GM12875 (cell line): ENCODE measurements at regions not wholly inside any gene's neighbourhood (a gene's known extent, or its start where the extent isn't known, plus 50 kb on each side); places are given as distances from the start of the nearest gene placed in this dataset.

Experiments used
- H3K4me3 ChIP-seq: one replicate; pipeline ENCODE4 v1.5.1; 2011; ENCODE audit warnings: low read depth, low read length, control low read depth
- CTCF ChIP-seq: IDR thresholded peaks from 2 replicates; pipeline ENCODE4 v1.5.1; 2011; ENCODE audit warnings: low read depth, mild to moderate bottlenecking, control low read depth, inconsistent platforms, low read length, moderate library complexity, borderline replicate concordance; ENCODE audit not compliant: insufficient read depth

GRCh38 chr10:91049296-91049987 is 128.6 kb upstream of the ANKRD1 start:
- no peak overlapping the region for H3K4me3 ChIP-seq
- no peak for TF ChIP-seq CTCF

- no peak overlapping the region for H3K4me3 ChIP-seq
- TF ChIP-seq CTCF, result no peak
These were observed 129.1 kb upstream of the ANKRD1 start for GRCh38 chr10:91049988-91050360.

GRCh38 chr10:91050371-91051034 is 129.6 kb upstream of the ANKRD1 start:
- no peak for TF ChIP-seq CTCF
- H3K4me3 ChIP-seq, result no peak overlapping the region

- TF ChIP-seq CTCF, result no peak
- no peak overlapping the region for H3K4me3 ChIP-seq
These were observed 130.9 kb upstream of the ANKRD1 start for GRCh38 chr10:91051829-91052228.

- no peak for TF ChIP-seq CTCF
- no peak overlapping the region for H3K4me3 ChIP-seq
These were observed 133.4 kb upstream of the ANKRD1 start for GRCh38 chr10:91054325-91054724.

- no peak for TF ChIP-seq CTCF
These were observed 140.3 kb upstream of the ANKRD1 start for GRCh38 chr10:91061187-91061586.

GRCh38 chr10:91061608-91062007 is 140.7 kb upstream of the ANKRD1 start:
- H3K4me3 ChIP-seq, result no peak overlapping the region
- TF ChIP-seq CTCF, result no peak

More at GRCh38 chr10:91061187-91061586, 140.3 kb upstream of the ANKRD1 start:
- no peak overlapping the region for H3K4me3 ChIP-seq
